A549 (cell line): ENCODE measurements at regions not wholly inside any gene's neighbourhood (a gene's known extent, or its start where the extent isn't known, plus 50 kb on each side); places are given as distances from the start of the nearest gene placed in this dataset.

ENCODE experiments used
- EP300 ChIP-seq, 2 experiments: fragments of >200 bp; sonication (Bioruptor Twin); formaldehyde crosslinking; IDR thresholded peaks; 2 replicates in 1 of 2; 3 replicates in 1 of 2; pipeline ENCODE4 v1.6.1; 2016 to 2017
- JUNB ChIP-seq: fragments of >200 bp; sonication (Bioruptor Twin); formaldehyde crosslinking; IDR thresholded peaks from 2 replicates; pipeline ENCODE4 v1.6.1; 2016
- POLR2A ChIP-seq: IDR thresholded peaks from 2 replicates; pipeline ENCODE4 v1.6.1; 2012; ENCODE audit warnings: mild to moderate bottlenecking, low read length
- RNF2 ChIP-seq: fragments of 200-600 bp; sonication (generic); IDR thresholded peaks from 2 replicates; pipeline ENCODE4 v1.6.1; 2016; ENCODE audit warnings: low read depth, mild to moderate bottlenecking, antibody characterized with exemption, moderate library complexity, borderline replicate concordance
- SMC3 ChIP-seq: fragments of >200 bp; sonication (Bioruptor Twin); formaldehyde crosslinking; IDR thresholded peaks from 3 replicates; pipeline ENCODE4 v1.6.1; 2018; ENCODE audit warnings: inconsistent platforms
- TF ChIP-seq, protein P1 (sequence below): fragments of >200 bp; sonication (Bioruptor Twin); formaldehyde crosslinking; IDR thresholded peaks from 3 replicates; pipeline ENCODE4 v1.5.1; 2016
- TF ChIP-seq, protein P2 (sequence below): fragments of 200-600 bp; sonication (generic); IDR thresholded peaks from 2 replicates; pipeline ENCODE4 v1.6.1; 2016; ENCODE audit warnings: antibody characterized with exemption, mild to moderate bottlenecking, moderate library complexity
- TF ChIP-seq, protein P3 (sequence below): IDR thresholded peaks from 2 replicates; pipeline ENCODE4 v1.6.1; 2012

DNA sequence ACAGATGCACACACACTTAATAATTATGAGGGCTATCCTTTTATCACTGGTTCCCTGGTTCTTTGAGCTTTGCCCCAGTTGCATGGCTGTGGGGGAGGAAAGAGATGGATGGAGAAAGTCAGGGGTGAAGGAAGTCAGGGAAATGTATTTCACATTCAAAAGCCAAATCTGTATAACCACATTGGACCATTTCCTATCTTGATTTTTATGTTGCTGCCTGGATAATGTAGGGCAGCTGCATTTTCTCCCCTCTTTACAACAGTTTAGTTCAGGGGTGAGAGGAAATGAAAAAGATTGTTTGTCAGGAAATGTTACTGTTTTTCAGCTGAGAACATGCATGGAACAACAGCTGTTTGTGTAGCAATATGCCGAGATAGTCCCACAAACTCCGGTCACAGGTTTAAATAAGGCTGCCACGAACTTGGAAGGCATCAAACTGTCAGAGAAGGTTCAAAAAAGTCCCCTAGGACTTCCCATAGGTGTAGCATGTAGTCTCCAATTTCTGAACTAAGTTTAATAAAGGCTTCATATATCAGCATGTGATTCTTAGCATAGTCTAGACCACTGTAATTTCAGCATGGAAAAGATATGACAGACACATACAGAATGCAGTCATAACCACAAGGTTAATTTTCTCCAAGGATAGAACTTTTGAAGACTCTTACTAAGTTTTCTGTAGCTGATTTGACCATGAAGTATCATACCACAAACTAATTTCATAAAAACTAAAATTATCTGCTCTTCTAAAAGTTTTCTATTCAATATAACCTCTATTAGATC is 82.1 kb upstream of the COL21A1 start:
- TF ChIP-seq, protein P1, sequence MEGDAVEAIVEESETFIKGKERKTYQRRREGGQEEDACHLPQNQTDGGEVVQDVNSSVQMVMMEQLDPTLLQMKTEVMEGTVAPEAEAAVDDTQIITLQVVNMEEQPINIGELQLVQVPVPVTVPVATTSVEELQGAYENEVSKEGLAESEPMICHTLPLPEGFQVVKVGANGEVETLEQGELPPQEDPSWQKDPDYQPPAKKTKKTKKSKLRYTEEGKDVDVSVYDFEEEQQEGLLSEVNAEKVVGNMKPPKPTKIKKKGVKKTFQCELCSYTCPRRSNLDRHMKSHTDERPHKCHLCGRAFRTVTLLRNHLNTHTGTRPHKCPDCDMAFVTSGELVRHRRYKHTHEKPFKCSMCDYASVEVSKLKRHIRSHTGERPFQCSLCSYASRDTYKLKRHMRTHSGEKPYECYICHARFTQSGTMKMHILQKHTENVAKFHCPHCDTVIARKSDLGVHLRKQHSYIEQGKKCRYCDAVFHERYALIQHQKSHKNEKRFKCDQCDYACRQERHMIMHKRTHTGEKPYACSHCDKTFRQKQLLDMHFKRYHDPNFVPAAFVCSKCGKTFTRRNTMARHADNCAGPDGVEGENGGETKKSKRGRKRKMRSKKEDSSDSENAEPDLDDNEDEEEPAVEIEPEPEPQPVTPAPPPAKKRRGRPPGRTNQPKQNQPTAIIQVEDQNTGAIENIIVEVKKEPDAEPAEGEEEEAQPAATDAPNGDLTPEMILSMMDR = no peak
- TF ChIP-seq, protein P2, sequence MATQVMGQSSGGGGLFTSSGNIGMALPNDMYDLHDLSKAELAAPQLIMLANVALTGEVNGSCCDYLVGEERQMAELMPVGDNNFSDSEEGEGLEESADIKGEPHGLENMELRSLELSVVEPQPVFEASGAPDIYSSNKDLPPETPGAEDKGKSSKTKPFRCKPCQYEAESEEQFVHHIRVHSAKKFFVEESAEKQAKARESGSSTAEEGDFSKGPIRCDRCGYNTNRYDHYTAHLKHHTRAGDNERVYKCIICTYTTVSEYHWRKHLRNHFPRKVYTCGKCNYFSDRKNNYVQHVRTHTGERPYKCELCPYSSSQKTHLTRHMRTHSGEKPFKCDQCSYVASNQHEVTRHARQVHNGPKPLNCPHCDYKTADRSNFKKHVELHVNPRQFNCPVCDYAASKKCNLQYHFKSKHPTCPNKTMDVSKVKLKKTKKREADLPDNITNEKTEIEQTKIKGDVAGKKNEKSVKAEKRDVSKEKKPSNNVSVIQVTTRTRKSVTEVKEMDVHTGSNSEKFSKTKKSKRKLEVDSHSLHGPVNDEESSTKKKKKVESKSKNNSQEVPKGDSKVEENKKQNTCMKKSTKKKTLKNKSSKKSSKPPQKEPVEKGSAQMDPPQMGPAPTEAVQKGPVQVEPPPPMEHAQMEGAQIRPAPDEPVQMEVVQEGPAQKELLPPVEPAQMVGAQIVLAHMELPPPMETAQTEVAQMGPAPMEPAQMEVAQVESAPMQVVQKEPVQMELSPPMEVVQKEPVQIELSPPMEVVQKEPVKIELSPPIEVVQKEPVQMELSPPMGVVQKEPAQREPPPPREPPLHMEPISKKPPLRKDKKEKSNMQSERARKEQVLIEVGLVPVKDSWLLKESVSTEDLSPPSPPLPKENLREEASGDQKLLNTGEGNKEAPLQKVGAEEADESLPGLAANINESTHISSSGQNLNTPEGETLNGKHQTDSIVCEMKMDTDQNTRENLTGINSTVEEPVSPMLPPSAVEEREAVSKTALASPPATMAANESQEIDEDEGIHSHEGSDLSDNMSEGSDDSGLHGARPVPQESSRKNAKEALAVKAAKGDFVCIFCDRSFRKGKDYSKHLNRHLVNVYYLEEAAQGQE = no peak
- no peak for TF ChIP-seq EP300 (IDR thresholded peaks at IDR 0.05)
- TF ChIP-seq POLR2A = no peak
- TF ChIP-seq, protein P3, sequence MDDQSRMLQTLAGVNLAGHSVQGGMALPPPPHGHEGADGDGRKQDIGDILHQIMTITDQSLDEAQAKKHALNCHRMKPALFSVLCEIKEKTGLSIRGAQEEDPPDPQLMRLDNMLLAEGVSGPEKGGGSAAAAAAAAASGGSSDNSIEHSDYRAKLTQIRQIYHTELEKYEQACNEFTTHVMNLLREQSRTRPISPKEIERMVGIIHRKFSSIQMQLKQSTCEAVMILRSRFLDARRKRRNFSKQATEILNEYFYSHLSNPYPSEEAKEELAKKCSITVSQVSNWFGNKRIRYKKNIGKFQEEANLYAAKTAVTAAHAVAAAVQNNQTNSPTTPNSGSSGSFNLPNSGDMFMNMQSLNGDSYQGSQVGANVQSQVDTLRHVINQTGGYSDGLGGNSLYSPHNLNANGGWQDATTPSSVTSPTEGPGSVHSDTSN = no peak
- TF ChIP-seq RNF2 = no peak
- no peak for TF ChIP-seq JUNB
- no peak for TF ChIP-seq SMC3
